Testis (tissue), 2 donors: ENCODE measurements at regions not wholly inside any gene's neighbourhood (a gene's known extent, or its start where the extent isn't known, plus 50 kb on each side); places are given as distances from the start of the nearest gene placed in this dataset.

ENCODE experiments used
- DNase-seq: peaks from one replicate; pipeline ENCODE4 v3.0.0-alpha.2; 2019
- H3K27ac ChIP-seq, 2 donors: fragments of 200-600 bp; sonication (generic); one replicate each; pipeline ENCODE4 v1.5.1; 2019
- H3K27me3 ChIP-seq: fragments of 200-600 bp; sonication (generic); one replicate; pipeline ENCODE4 v1.5.1; 2019
- H3K36me3 ChIP-seq: fragments of 200-600 bp; sonication (generic); one replicate; pipeline ENCODE4 v1.5.1; 2017; ENCODE audit warnings: low read depth; ENCODE audit errors: missing control alignments
- H3K4me1 ChIP-seq: fragments of 200-600 bp; sonication (generic); one replicate; pipeline ENCODE4 v1.5.1; 2019
- H3K4me3 ChIP-seq, 2 donors: fragments of 200-600 bp; sonication (generic); one replicate each; pipeline ENCODE4 v1.5.1; 2017 to 2019
- H3K9me3 ChIP-seq: fragments of 200-600 bp; sonication (generic); one replicate; pipeline ENCODE4 v1.5.1; 2017
- CTCF ChIP-seq, 3 experiments: fragments of 450-650 bp in 2 of 3; fragments of 200-600 bp in 1 of 3; sonication (generic) in 1 of 3; IDR thresholded peaks; one replicate each; pipeline ENCODE4 v1.5.1; 2016 to 2019; ENCODE audit warnings: antibody characterized with exemption in 3 of 3, mild to moderate bottlenecking in 2 of 3, moderate library complexity in 1 of 3
- POLR2A ChIP-seq: fragments of 450-650 bp; IDR thresholded peaks from one replicate; pipeline ENCODE4 v1.6.1; 2017; ENCODE audit warnings: antibody characterized with exemption, mild to moderate bottlenecking, moderate library complexity
- WGBS, 2 donors: methylation state at CpG; one replicate each; pipeline ENCODE4 v1.1.5; 2018; 5-methylcytosine and 5-hydroxymethylcytosine counted together
- intact Hi-C: fragments of 100-400 bp; cut with DNase I; formaldehyde crosslinking; loops from one replicate; pipeline ENCODE4 v1.15.1; 2023; ENCODE audit warnings: low total_unique reads

DNA sequence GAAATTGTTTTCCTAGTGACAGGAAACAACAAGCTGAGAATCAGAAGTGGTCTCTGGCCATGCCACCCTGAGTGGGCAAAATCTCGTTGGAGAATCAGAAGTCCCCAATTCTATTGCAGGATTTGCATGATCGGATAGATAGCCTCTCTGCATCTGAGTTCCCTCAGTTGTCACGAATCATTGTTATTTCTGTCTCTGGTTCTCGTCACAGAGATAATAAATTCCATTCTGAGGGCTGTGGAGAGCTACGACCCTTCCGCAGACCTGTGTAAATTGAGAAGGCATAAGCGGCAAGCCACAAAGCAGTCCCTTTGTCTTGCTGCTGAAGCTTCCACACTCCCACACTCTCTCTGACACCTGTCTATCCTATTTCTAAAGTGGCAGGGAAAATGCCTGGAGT, 102.4 kb upstream of the CNR1 start:
- Histone ChIP-seq H3K36me3 (no peaks in the 10 kb centered on the region), H3K4me1 (no peaks in the 10 kb centered on the region), H3K4me3 (no peak overlapping the region), H3K27me3 (no peaks in the 10 kb centered on the region), H3K9me3 (no peaks in the 10 kb centered on the region), H3K27ac (no peak overlapping the region)
- intact Hi-C loops, result no loop called here
- no peak for TF ChIP-seq POLR2A
- no peak for TF ChIP-seq CTCF (IDR thresholded peaks at IDR 0.05)
- WGBS, 2 donors, result 33 to 55% methylated on average over 7 of the region's 7 CpGs
- DNase-seq, result no peak

GRCh38 chr6:88266126-88266525, 100.0 kb upstream of the CNR1 start:
- Histone ChIP-seq H3K9me3 (no peaks in the 10 kb centered on the region), H3K4me1 (no peaks in the 10 kb centered on the region), H3K4me3 (no peak overlapping the region), H3K27ac (no peak overlapping the region), H3K27me3 (no peaks in the 10 kb centered on the region), H3K36me3 (no peaks in the 10 kb centered on the region)
- intact Hi-C loops, result no loop called here
- TF ChIP-seq POLR2A (no peak), CTCF (IDR thresholded peaks at IDR 0.05) (no peak)
- no peak for DNase-seq

- DNase-seq, result no peak
- Histone ChIP-seq H3K9me3 (no peaks in the 10 kb centered on the region), H3K4me1 (no peaks in the 10 kb centered on the region), H3K4me3 (no peak overlapping the region), H3K27me3 (no peaks in the 10 kb centered on the region), H3K36me3 (no peaks in the 10 kb centered on the region), H3K27ac (no peak overlapping the region)
- TF ChIP-seq CTCF (IDR thresholded peaks at IDR 0.05) (no peak), POLR2A (no peak)
- whole genome bisulfite sequencing, 2 donors, result 65 to 74% methylated on average over 3 of the region's 3 CpGs
- intact Hi-C loops, result no loop called here
Measured at GRCh38 chr6:88263591-88263990, 97.4 kb upstream of the CNR1 start.

GRCh38 chr6:88262332-88262731, 96.2 kb upstream of the CNR1 start:
- DNase-seq, result no peak
- 49 to 51% methylated on average over 6 of the region's 6 CpGs for WGBS, 2 donors

More at GRCh38 chr6:88262332-88262731, 96.2 kb upstream of the CNR1 start:
- H3K4me1 ChIP-seq, result no peaks in the 10 kb centered on the region
- no peak for TF ChIP-seq POLR2A
- TF ChIP-seq CTCF (IDR thresholded peaks at IDR 0.05), result no peak
- H3K36me3 ChIP-seq, result no peaks in the 10 kb centered on the region
- no peak overlapping the region for H3K27ac ChIP-seq
- H3K4me3 ChIP-seq, result no peak overlapping the region
- intact Hi-C loops, result no loop called here
- H3K27me3 ChIP-seq, result no peaks in the 10 kb centered on the region
- H3K9me3 ChIP-seq, result no peaks in the 10 kb centered on the region
